Psoas muscle (tissue), 7 donors: ENCODE measurements at regions not wholly inside any gene's neighbourhood (a gene's known extent, or its start where the extent isn't known, plus 50 kb on each side); places are given as distances from the start of the nearest gene placed in this dataset.

Experiments used
- ATAC-seq, 4 donors: fragments of 200-7000 bp; cut with Tn5 transposase; one replicate each; pipeline ENCODE4 v1.9.1; 2020; ENCODE audit warnings: moderate library complexity in 3 of 4, mild to moderate bottlenecking in 2 of 4
- DNase-seq, 2 donors: peaks; one replicate each; pipeline ENCODE4 v3.0.0-alpha.2; 2020
- H3K27ac ChIP-seq: fragments of 200-600 bp; one replicate; pipeline ENCODE4 v1.8.0; 2022
- H3K27me3 ChIP-seq, 3 donors: fragments of 200-600 bp in 1 of 3; one replicate each; pipeline versions ENCODE4 v1.6.1 to v1.8.0; 2013 to 2022; ENCODE audit warnings: low read length in 2 of 3, mild to moderate bottlenecking in 2 of 3, moderate library complexity in 1 of 3; ENCODE audit not compliant: insufficient read depth in 3 of 3
- H3K36me3 ChIP-seq, 2 donors: fragments of 200-600 bp in 1 of 2; one replicate each; pipeline versions ENCODE4 v1.6.1 to v1.8.0; 2013 to 2022; ENCODE audit warnings: low read depth in 1 of 2, mild to moderate bottlenecking in 1 of 2, moderate library complexity in 1 of 2; ENCODE audit not compliant: insufficient read depth in 1 of 2
- H3K4me1 ChIP-seq: fragments of 200-600 bp; one replicate; pipeline ENCODE4 v1.8.0; 2022
- H3K4me3 ChIP-seq: fragments of 200-600 bp; one replicate; pipeline ENCODE4 v1.8.0; 2022; ENCODE audit warnings: mild to moderate bottlenecking
- H3K9me3 ChIP-seq: fragments of 200-600 bp; one replicate; pipeline ENCODE4 v1.8.0; 2022
- WGBS, 3 donors: extraction: QIAGEN DNeasy Blood & Tissue Kit; methylation state at CpG; one replicate each; pipeline versions ENCODE4 v1.1.6 to v1.1.7; 2013; 5-methylcytosine and 5-hydroxymethylcytosine counted together
- intact Hi-C, 2 donors: fragments of 100-400 bp; cut with DNase I; formaldehyde crosslinking; loops; one replicate each; pipeline versions ENCODE4 v1.11.0 to v1.14.2; 2022
- TF ChIP-seq, protein P1 (sequence below): fragments of 200-600 bp; IDR thresholded peaks from one replicate; pipeline ENCODE4 v1.8.0; 2022; ENCODE audit warnings: antibody characterized with exemption
- donor health status: healthy with polysubstance abuse.
- donor health status: DM: no; HTN: no; CAD: no; lungs with moderate emphysema.
- donor health status: Bipolar disorder and iron deficiency.
- donor health status: healthy.
- donor health status: DM: yes; HTN: yes; CAD: no.
- donor health status: DM: no; HTN: no; CAD: no.
- donor health status: DM: yes; HTN: yes; CAD: no.

DNA sequence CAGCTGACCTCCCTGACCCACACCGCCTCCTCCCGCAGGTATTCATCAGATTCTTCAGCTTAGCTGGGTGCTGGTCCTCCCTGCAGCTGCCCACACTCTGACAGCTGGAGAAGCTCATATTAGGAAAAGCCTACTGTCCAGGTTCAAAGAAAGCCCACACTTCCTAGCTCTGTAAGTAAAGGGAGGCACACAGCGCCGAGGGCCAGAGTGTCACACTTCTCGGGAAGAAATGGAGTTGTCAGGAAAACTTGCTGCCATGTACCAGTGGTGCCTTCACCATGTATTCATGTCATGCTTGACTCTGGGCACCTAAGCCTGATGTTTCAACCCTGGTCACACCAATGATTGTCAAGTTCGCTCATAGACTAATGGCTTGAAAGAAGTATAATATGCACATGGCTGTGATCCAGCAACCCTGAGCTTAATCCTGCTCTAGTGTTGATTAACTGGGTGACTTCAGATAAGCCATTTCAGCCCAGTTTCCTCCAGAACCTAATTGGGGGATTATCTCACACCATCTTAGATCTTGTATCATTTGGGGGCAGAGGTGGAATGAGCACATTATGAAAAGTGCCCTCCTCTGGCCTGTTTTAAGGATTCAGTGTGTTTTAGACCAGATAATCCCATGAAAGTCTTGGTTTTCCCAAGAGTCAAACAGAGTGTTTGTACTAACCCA lies 180.3 kb upstream of the PARD3B start:
- no peaks in the 10 kb centered on the region for H3K9me3 ChIP-seq
- ATAC-seq (no peak), DNase-seq (no peak)
- no peak overlapping the region for H3K27ac ChIP-seq
- no peaks in the 10 kb centered on the region for H3K36me3 ChIP-seq
- TF ChIP-seq, protein P1, sequence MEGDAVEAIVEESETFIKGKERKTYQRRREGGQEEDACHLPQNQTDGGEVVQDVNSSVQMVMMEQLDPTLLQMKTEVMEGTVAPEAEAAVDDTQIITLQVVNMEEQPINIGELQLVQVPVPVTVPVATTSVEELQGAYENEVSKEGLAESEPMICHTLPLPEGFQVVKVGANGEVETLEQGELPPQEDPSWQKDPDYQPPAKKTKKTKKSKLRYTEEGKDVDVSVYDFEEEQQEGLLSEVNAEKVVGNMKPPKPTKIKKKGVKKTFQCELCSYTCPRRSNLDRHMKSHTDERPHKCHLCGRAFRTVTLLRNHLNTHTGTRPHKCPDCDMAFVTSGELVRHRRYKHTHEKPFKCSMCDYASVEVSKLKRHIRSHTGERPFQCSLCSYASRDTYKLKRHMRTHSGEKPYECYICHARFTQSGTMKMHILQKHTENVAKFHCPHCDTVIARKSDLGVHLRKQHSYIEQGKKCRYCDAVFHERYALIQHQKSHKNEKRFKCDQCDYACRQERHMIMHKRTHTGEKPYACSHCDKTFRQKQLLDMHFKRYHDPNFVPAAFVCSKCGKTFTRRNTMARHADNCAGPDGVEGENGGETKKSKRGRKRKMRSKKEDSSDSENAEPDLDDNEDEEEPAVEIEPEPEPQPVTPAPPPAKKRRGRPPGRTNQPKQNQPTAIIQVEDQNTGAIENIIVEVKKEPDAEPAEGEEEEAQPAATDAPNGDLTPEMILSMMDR = no peak
- H3K4me1 ChIP-seq = no peaks in the 10 kb centered on the region
- 92 to 94% (median 93%) methylated on average over 6 of the region's 6 CpGs for WGBS, 3 donors
- intact Hi-C loops = no loop called here
- H3K27me3 ChIP-seq = no peaks in the 10 kb centered on the region
- no peak overlapping the region for H3K4me3 ChIP-seq

GRCh38 chr2:204365811-204366210 lies 179.5 kb upstream of the PARD3B start:
- no peaks in the 10 kb centered on the region for H3K36me3 ChIP-seq
- TF ChIP-seq, protein P1 = no peak
- DNase-seq = no peak
- WGBS, 3 donors = 35 to 42% (median 40%) methylated on average over 4 of the region's 4 CpGs
- no peak for ATAC-seq
- H3K4me3 ChIP-seq = no peak overlapping the region
- no peaks in the 10 kb centered on the region for H3K27me3 ChIP-seq
- no peaks in the 10 kb centered on the region for H3K4me1 ChIP-seq
- intact Hi-C loops = no loop called here
- no peak overlapping the region for H3K27ac ChIP-seq
- no peaks in the 10 kb centered on the region for H3K9me3 ChIP-seq

GRCh38 chr2:204367466-204367865 lies 177.8 kb upstream of the PARD3B start:
- intact Hi-C loops = no loop called here
- Histone ChIP-seq H3K27me3 (no peaks in the 10 kb centered on the region), H3K4me3 (no peak overlapping the region)

GRCh38 chr2:204370172-204370718 lies 175.0 kb upstream of the PARD3B start:
- 62 to 73% (median 68%) methylated on average over 4 of the region's 4 CpGs for WGBS, 3 donors
- H3K4me3 ChIP-seq = no peak overlapping the region
- no peaks in the 10 kb centered on the region for H3K36me3 ChIP-seq
- no peak overlapping the region for H3K27ac ChIP-seq
- TF ChIP-seq, protein P1 = no peak
- no peak for DNase-seq
- intact Hi-C loops = no loop called here
- no peaks in the 10 kb centered on the region for H3K4me1 ChIP-seq
- H3K27me3 ChIP-seq = no peaks in the 10 kb centered on the region
- H3K9me3 ChIP-seq = no peaks in the 10 kb centered on the region
- ATAC-seq = no peak

More at GRCh38 chr2:204367466-204367865, 177.8 kb upstream of the PARD3B start:
- TF ChIP-seq, protein P1 = no peak
- Histone ChIP-seq H3K27ac (no peak overlapping the region), H3K9me3 (no peaks in the 10 kb centered on the region), H3K4me1 (no peaks in the 10 kb centered on the region), H3K36me3 (no peaks in the 10 kb centered on the region)
- no peak for ATAC-seq
- WGBS, 3 donors = 70 to 78% (median 73%) methylated on average over 5 of the region's 5 CpGs
- DNase-seq = no peak

- intact Hi-C loops = no loop called here
- ATAC-seq = no peak
Measured at GRCh38 chr2:204373942-204374341, 171.3 kb upstream of the PARD3B start.

More at GRCh38 chr2:204373942-204374341, 171.3 kb upstream of the PARD3B start:
- TF ChIP-seq, protein P1 = no peak
- H3K36me3 ChIP-seq = no peaks in the 10 kb centered on the region
- no peaks in the 10 kb centered on the region for H3K4me1 ChIP-seq
- no peak for DNase-seq
- no peak overlapping the region for H3K4me3 ChIP-seq
- no peak overlapping the region for H3K27ac ChIP-seq
- no peaks in the 10 kb centered on the region for H3K9me3 ChIP-seq
- no peaks in the 10 kb centered on the region for H3K27me3 ChIP-seq
